Endodermal cell (in vitro differentiated cells): ENCODE measurements at regions not wholly inside any gene's neighbourhood (a gene's known extent, or its start where the extent isn't known, plus 50 kb on each side); places are given as distances from the start of the nearest gene placed in this dataset.
A peak's percentile ranks its signal among the peaks of the same experiment; 100 is the strongest.

Source experiments
- DNase-seq: peaks from one replicate; pipeline ENCODE4 v3.0.0-alpha.2; 2017
- H3K27ac ChIP-seq: 2 replicates; pipeline ENCODE4 v1.5.1; 2013; ENCODE audit warnings: mild to moderate bottlenecking, low read depth, low read length, moderate library complexity
- H3K27me3 ChIP-seq: 2 replicates; pipeline ENCODE4 v1.6.1; 2013; ENCODE audit warnings: mild to moderate bottlenecking, low read length, moderate library complexity; ENCODE audit not compliant: insufficient read depth, control insufficient read depth, poor library complexity, severe bottlenecking
- H3K36me3 ChIP-seq: 2 replicates; pipeline ENCODE4 v1.7.0; 2013; ENCODE audit warnings: mild to moderate bottlenecking, low read length, moderate library complexity; ENCODE audit not compliant: control insufficient read depth, insufficient read depth
- H3K4me1 ChIP-seq: one replicate; pipeline ENCODE4 v1.7.0; 2013; ENCODE audit warnings: low read length; ENCODE audit not compliant: control insufficient read depth, insufficient read depth
- H3K4me3 ChIP-seq: 2 replicates; pipeline ENCODE4 v1.5.1; 2013; ENCODE audit warnings: mild to moderate bottlenecking, low read length, moderate library complexity
- H3K9ac ChIP-seq: 2 replicates; pipeline ENCODE4 v1.6.1; 2013; ENCODE audit warnings: mild to moderate bottlenecking, low read length, moderate library complexity; ENCODE audit not compliant: poor library complexity, severe bottlenecking; ENCODE audit errors: extremely low read depth
- H3K9me3 ChIP-seq: 2 replicates; pipeline ENCODE4 v1.6.1; 2013; ENCODE audit warnings: mild to moderate bottlenecking, low read length, moderate library complexity; ENCODE audit not compliant: control insufficient read depth
- H3K27ac Mint-ChIP-seq: 2 replicates; pipeline ENCODE4 v1.8.0; 2020; ENCODE audit warnings: mixed read lengths
- H3K27me3 Mint-ChIP-seq: 2 replicates; pipeline ENCODE4 v1.8.0; 2021; ENCODE audit warnings: mild to moderate bottlenecking, mixed read lengths; ENCODE audit not compliant: insufficient read depth
- H3K36me3 Mint-ChIP-seq: 2 replicates; pipeline ENCODE4 v1.8.0; 2020; ENCODE audit warnings: low read depth, mixed read lengths
- H3K4me1 Mint-ChIP-seq: 2 replicates; pipeline ENCODE4 v1.8.0; 2020; ENCODE audit warnings: mixed read lengths
- H3K4me3 Mint-ChIP-seq: 2 replicates; pipeline ENCODE4 v1.8.0; 2020; ENCODE audit warnings: mild to moderate bottlenecking, moderate library complexity, mixed read lengths
- H3K9me3 Mint-ChIP-seq: 2 replicates; pipeline ENCODE4 v1.8.0; 2020; ENCODE audit warnings: mild to moderate bottlenecking, mixed read lengths
- WGBS, 2 experiments: methylation state at CpG; one replicate each; pipeline versions ENCODE4 v1.1.5 to v1.1.7; 2013; ENCODE audit warnings: missing lambda C conversion rate in 2 of 2, mixed read lengths in 1 of 2; ENCODE audit not compliant: insufficient coverage in 1 of 2, insufficient read length in 1 of 2; 5-methylcytosine and 5-hydroxymethylcytosine counted together
- TF ChIP-seq, protein P1 (sequence below): fragments of 200-600 bp; sonication (generic); conservative IDR thresholded peaks from 2 replicates; pipeline ENCODE4 v1.5.0; 2021; ENCODE audit warnings: antibody characterized with exemption, mild to moderate bottlenecking

DNA sequence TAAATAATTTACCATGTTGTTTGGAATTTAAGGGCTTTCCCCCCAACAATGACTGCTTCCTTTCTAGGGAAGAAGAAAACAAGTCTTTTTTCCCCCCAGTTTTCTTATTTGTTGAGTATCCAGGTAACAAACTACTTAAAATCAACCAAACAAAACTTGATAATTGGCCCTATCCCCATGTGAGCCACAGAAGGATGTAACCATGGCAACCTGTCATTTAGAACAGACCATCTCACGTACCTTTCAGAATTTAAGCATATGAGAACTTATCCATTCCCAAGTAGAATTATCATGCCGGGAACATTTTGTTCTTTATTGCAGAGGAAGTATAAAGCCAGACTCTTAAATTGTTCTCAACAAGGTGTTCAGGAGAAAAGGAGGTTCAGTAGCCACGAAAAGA lies 392.3 kb downstream of the CETN3 start:
- DNase-seq: no peak
- Histone ChIP-seq H3K9me3 (no peaks in the 10 kb centered on the region), H3K4me3 (no peak overlapping the region), H3K4me1 (peaks cover 6% of the 10 kb centered on the region), H3K27ac (no peak overlapping the region), H3K9ac (no peak overlapping the region), H3K27me3 (no peaks in the 10 kb centered on the region), H3K36me3 (no peaks in the 10 kb centered on the region)
- H3K9me3 Mint-ChIP-seq: no peaks in the 10 kb centered on the region
- 80 to 93% methylated on average over 1 to 3 of the region's 3 CpGs for WGBS, 2 experiments
- no peaks in the 10 kb centered on the region for H3K27me3 Mint-ChIP-seq
- peaks cover 47% of the 10 kb centered on the region for H3K4me1 Mint-ChIP-seq
- peak overlapping the region; percentile 8 for H3K27ac Mint-ChIP-seq
- H3K36me3 Mint-ChIP-seq: no peaks in the 10 kb centered on the region
- TF ChIP-seq, protein P1, sequence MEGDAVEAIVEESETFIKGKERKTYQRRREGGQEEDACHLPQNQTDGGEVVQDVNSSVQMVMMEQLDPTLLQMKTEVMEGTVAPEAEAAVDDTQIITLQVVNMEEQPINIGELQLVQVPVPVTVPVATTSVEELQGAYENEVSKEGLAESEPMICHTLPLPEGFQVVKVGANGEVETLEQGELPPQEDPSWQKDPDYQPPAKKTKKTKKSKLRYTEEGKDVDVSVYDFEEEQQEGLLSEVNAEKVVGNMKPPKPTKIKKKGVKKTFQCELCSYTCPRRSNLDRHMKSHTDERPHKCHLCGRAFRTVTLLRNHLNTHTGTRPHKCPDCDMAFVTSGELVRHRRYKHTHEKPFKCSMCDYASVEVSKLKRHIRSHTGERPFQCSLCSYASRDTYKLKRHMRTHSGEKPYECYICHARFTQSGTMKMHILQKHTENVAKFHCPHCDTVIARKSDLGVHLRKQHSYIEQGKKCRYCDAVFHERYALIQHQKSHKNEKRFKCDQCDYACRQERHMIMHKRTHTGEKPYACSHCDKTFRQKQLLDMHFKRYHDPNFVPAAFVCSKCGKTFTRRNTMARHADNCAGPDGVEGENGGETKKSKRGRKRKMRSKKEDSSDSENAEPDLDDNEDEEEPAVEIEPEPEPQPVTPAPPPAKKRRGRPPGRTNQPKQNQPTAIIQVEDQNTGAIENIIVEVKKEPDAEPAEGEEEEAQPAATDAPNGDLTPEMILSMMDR: no peak
- no peak overlapping the region for H3K4me3 Mint-ChIP-seq

DNA sequence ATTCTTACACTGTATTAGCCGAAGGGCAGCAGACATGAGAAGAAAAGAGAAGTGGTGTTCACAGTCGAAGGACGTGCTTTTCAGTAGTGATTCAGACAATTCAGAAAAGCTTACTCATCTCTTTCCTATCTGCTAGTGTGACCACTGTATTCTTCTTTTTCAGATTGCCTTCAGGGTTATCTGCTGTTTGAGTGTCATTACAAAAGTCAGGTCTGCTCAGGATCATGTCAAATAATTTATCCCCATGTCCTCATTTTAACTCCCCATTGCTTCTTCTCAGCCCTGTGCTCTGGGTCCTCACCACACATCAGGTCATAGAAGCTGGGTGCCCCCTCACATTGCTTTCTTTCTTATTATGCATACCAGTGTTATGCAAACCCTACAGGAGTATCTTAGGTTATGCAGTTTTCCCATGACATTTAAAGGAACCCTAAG lies 394.0 kb downstream of the CETN3 start:
- H3K27ac Mint-ChIP-seq: peak overlapping the region; percentile 57
- no peaks in the 10 kb centered on the region for H3K36me3 Mint-ChIP-seq
- peak; percentile 49 for DNase-seq
- peak overlapping the region; percentile 3 for H3K4me3 Mint-ChIP-seq
- Histone ChIP-seq H3K4me1 (peaks cover 6% of the 10 kb centered on the region), H3K27ac (no peak overlapping the region), H3K4me3 (no peak overlapping the region), H3K9me3 (no peaks in the 10 kb centered on the region), H3K27me3 (no peaks in the 10 kb centered on the region), H3K9ac (no peak overlapping the region), H3K36me3 (no peaks in the 10 kb centered on the region)
- H3K27me3 Mint-ChIP-seq: no peaks in the 10 kb centered on the region
- TF ChIP-seq, protein P1: no peak
- H3K4me1 Mint-ChIP-seq: peaks cover 42% of the 10 kb centered on the region
- WGBS, 2 experiments: 56 to 64% methylated on average over 3 of the region's 3 CpGs
- no peaks in the 10 kb centered on the region for H3K9me3 Mint-ChIP-seq

- Mint-ChIP-seq H3K36me3 (no peaks in the 10 kb centered on the region), H3K4me1 (peaks cover 42% of the 10 kb centered on the region), H3K27ac (peak overlapping the region; percentile 19), H3K4me3 (no peak overlapping the region), H3K27me3 (no peaks in the 10 kb centered on the region), H3K9me3 (no peaks in the 10 kb centered on the region)
- no peak overlapping the region for H3K4me3 ChIP-seq
- H3K36me3 ChIP-seq: no peaks in the 10 kb centered on the region
- H3K27ac ChIP-seq: no peak overlapping the region
- H3K27me3 ChIP-seq: no peaks in the 10 kb centered on the region
- no peak for DNase-seq
- H3K9ac ChIP-seq: no peak overlapping the region
- no peaks in the 10 kb centered on the region for H3K9me3 ChIP-seq
- TF ChIP-seq, protein P1: no peak
- peaks cover 6% of the 10 kb centered on the region for H3K4me1 ChIP-seq
Measured at GRCh38 chr5:90014420-90014819, 395.1 kb downstream of the CETN3 start.
